Activated naive CD4-positive, alpha-beta T cell treated with anti-CD3 and anti-CD28 coated beads, Interleukin-2, amount 50 U/mL, for 16 hours (primary cell): ENCODE measurements at regions not wholly inside any gene's neighbourhood (a gene's known extent, or its start where the extent isn't known, plus 50 kb on each side); places are given as distances from the start of the nearest gene placed in this dataset.

Source experiments
- DNase-seq: peaks from one replicate; pipeline ENCODE4 v3.0.0-alpha.2; 2020

- DNase-seq: no peak
Measured at GRCh38 chr4:147056940-147057610, 111.4 kb upstream of the TTC29 start.

GRCh38 chr4:147057611-147058190 is 112.0 kb upstream of the TTC29 start:
- no peak for DNase-seq

- no peak for DNase-seq
Measured at GRCh38 chr4:147059064-147059731, 113.5 kb upstream of the TTC29 start.

GRCh38 chr4:147060151-147060931 is 114.7 kb upstream of the TTC29 start:
- DNase-seq: no peak

GRCh38 chr4:147064856-147065255 is 119.2 kb upstream of the TTC29 start:
- no peak for DNase-seq

GRCh38 chr4:147068564-147068963 is 122.9 kb upstream of the TTC29 start:
- DNase-seq: no peak

GRCh38 chr4:147071209-147071740 is 125.6 kb upstream of the TTC29 start:
- DNase-seq: no peak

- DNase-seq: no peak
Measured at GRCh38 chr4:147076179-147076578, 130.5 kb upstream of the TTC29 start.

- DNase-seq: no peak
Measured at GRCh38 chr4:147076728-147077127, 131.1 kb upstream of the TTC29 start.

- no peak for DNase-seq
Measured at GRCh38 chr4:147078362-147078761, 132.7 kb upstream of the TTC29 start.

GRCh38 chr4:147078875-147079658 is 133.4 kb upstream of the TTC29 start:
- DNase-seq: no peak

GRCh38 chr4:147084861-147085260 is 139.2 kb upstream of the TTC29 start:
- DNase-seq: no peak

- DNase-seq: no peak
Measured at GRCh38 chr4:147085781-147086180, 140.1 kb upstream of the TTC29 start.

GRCh38 chr4:147088146-147088545 is 142.5 kb upstream of the TTC29 start:
- DNase-seq: no peak

- DNase-seq: no peak
Measured at GRCh38 chr4:147090486-147090885, 144.8 kb upstream of the TTC29 start.

- DNase-seq: no peak
Measured at GRCh38 chr4:147093206-147093605, 147.5 kb upstream of the TTC29 start.

GRCh38 chr4:147094238-147094637 is 148.6 kb upstream of the TTC29 start:
- DNase-seq: no peak

GRCh38 chr4:147096667-147097604 is 151.3 kb upstream of the TTC29 start:
- DNase-seq: no peak

GRCh38 chr4:147101678-147102077 is 156.0 kb upstream of the TTC29 start:
- DNase-seq: no peak

- DNase-seq: no peak
Measured at GRCh38 chr4:147102596-147102995, 156.9 kb upstream of the TTC29 start.

GRCh38 chr4:147103403-147103946 is 157.8 kb upstream of the TTC29 start:
- no peak for DNase-seq
